NCI-H524 (cell line): ENCODE measurements at regions not wholly inside any gene's neighbourhood (a gene's known extent, or its start where the extent isn't known, plus 50 kb on each side); places are given as distances from the start of the nearest gene placed in this dataset.

Experiments used
- DNase-seq, 2 experiments: peaks; one replicate each; lab custom pipeline; 2025; lab: John Stamatoyannopoulos, UW

- peak in 1 of 2 experiments; percentile 20 for DNase-seq
These were observed 57.6 kb upstream of the PKDCC start for GRCh38 chr2:41990245-41990644.

- no peak for DNase-seq
These were observed 57.1 kb upstream of the PKDCC start for GRCh38 chr2:41990688-41991087.

GRCh38 chr2:41992056-41992642, 55.7 kb upstream of the PKDCC start:
- DNase-seq = no peak

GRCh38 chr2:41992671-41993434, 55.0 kb upstream of the PKDCC start:
- DNase-seq = peak in 1 of 2 experiments; percentile 52

GRCh38 chr2:41993435-41993925, 54.3 kb upstream of the PKDCC start:
- no peak for DNase-seq

GRCh38 chr2:41994233-41994637, 53.6 kb upstream of the PKDCC start:
- DNase-seq = no peak

GRCh38 chr2:41994661-41995060, 53.2 kb upstream of the PKDCC start:
- no peak for DNase-seq

- no peak for DNase-seq
These were observed 50.3 kb upstream of the PKDCC start for GRCh38 chr2:41997561-41997960.
